H1 (cell line): ENCODE measurements at regions not wholly inside any gene's neighbourhood (a gene's known extent, or its start where the extent isn't known, plus 50 kb on each side); places are given as distances from the start of the nearest gene placed in this dataset.

Source experiments
- CEBPB ChIP-seq: IDR thresholded peaks from 2 replicates; pipeline ENCODE4 v1.6.1; 2012; ENCODE audit warnings: low read depth, low read length
- SIRT6 ChIP-seq: IDR thresholded peaks from one replicate; pipeline ENCODE4 v1.7.1; 2012; ENCODE audit warnings: low read length, inconsistent platforms
- TF ChIP-seq, protein P1 (sequence below): fragments of 300-600 bp; sonication (generic); IDR thresholded peaks from 2 replicates; pipeline ENCODE4 v1.7.1; 2012; ENCODE audit warnings: low read length, moderate library complexity, mild to moderate bottlenecking, inconsistent platforms; ENCODE audit not compliant: insufficient replicate concordance

DNA sequence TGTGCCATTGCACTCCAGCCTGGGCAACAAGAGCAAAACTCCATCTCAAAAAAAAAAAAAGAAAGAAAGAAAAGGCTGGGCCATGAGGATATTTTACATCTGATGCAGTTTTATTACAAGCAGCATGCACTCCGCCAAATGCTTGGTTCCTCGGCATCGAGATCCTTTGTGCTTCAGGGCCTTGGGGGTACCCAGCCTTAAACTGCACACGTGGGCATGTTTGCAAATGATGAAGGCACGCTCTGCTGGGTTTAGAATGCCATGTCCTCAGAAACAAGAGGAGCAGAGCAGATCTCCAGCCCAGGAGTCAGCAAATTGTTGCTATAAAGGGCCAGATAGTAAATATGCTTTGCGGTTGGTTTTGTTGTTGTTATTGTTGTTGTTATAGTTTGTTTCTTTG is 153.2 kb downstream of the KATNIP start (continued):
- TF ChIP-seq, protein P1, sequence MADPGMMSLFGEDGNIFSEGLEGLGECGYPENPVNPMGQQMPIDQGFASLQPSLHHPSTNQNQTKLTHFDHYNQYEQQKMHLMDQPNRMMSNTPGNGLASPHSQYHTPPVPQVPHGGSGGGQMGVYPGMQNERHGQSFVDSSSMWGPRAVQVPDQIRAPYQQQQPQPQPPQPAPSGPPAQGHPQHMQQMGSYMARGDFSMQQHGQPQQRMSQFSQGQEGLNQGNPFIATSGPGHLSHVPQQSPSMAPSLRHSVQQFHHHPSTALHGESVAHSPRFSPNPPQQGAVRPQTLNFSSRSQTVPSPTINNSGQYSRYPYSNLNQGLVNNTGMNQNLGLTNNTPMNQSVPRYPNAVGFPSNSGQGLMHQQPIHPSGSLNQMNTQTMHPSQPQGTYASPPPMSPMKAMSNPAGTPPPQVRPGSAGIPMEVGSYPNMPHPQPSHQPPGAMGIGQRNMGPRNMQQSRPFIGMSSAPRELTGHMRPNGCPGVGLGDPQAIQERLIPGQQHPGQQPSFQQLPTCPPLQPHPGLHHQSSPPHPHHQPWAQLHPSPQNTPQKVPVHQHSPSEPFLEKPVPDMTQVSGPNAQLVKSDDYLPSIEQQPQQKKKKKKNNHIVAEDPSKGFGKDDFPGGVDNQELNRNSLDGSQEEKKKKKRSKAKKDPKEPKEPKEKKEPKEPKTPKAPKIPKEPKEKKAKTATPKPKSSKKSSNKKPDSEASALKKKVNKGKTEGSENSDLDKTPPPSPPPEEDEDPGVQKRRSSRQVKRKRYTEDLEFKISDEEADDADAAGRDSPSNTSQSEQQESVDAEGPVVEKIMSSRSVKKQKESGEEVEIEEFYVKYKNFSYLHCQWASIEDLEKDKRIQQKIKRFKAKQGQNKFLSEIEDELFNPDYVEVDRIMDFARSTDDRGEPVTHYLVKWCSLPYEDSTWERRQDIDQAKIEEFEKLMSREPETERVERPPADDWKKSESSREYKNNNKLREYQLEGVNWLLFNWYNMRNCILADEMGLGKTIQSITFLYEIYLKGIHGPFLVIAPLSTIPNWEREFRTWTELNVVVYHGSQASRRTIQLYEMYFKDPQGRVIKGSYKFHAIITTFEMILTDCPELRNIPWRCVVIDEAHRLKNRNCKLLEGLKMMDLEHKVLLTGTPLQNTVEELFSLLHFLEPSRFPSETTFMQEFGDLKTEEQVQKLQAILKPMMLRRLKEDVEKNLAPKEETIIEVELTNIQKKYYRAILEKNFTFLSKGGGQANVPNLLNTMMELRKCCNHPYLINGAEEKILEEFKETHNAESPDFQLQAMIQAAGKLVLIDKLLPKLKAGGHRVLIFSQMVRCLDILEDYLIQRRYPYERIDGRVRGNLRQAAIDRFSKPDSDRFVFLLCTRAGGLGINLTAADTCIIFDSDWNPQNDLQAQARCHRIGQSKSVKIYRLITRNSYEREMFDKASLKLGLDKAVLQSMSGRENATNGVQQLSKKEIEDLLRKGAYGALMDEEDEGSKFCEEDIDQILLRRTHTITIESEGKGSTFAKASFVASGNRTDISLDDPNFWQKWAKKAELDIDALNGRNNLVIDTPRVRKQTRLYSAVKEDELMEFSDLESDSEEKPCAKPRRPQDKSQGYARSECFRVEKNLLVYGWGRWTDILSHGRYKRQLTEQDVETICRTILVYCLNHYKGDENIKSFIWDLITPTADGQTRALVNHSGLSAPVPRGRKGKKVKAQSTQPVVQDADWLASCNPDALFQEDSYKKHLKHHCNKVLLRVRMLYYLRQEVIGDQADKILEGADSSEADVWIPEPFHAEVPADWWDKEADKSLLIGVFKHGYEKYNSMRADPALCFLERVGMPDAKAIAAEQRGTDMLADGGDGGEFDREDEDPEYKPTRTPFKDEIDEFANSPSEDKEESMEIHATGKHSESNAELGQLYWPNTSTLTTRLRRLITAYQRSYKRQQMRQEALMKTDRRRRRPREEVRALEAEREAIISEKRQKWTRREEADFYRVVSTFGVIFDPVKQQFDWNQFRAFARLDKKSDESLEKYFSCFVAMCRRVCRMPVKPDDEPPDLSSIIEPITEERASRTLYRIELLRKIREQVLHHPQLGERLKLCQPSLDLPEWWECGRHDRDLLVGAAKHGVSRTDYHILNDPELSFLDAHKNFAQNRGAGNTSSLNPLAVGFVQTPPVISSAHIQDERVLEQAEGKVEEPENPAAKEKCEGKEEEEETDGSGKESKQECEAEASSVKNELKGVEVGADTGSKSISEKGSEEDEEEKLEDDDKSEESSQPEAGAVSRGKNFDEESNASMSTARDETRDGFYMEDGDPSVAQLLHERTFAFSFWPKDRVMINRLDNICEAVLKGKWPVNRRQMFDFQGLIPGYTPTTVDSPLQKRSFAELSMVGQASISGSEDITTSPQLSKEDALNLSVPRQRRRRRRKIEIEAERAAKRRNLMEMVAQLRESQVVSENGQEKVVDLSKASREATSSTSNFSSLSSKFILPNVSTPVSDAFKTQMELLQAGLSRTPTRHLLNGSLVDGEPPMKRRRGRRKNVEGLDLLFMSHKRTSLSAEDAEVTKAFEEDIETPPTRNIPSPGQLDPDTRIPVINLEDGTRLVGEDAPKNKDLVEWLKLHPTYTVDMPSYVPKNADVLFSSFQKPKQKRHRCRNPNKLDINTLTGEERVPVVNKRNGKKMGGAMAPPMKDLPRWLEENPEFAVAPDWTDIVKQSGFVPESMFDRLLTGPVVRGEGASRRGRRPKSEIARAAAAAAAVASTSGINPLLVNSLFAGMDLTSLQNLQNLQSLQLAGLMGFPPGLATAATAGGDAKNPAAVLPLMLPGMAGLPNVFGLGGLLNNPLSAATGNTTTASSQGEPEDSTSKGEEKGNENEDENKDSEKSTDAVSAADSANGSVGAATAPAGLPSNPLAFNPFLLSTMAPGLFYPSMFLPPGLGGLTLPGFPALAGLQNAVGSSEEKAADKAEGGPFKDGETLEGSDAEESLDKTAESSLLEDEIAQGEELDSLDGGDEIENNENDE, result no peak
- TF ChIP-seq SIRT6 (no peak), CEBPB (no peak)
